ENCODE measurements at regions not wholly inside any gene's neighbourhood (a gene's known extent, or its start where the extent isn't known, plus 50 kb on each side); places are given as distances from the start of the nearest gene placed in this dataset.
"Not testable (repeated sequence)": the region's sequence is repeated elsewhere in the genome, so short reads cannot be mapped to it uniquely, and the experiment has no call there.

GRCh38 chr15:96470681-96471310 lies 140.3 kb downstream of the NR2F2 start:
- H3K4me3 ChIP-seq (ENCODE audit: insufficient read depth, low read depth, low read length) = no peak overlapping the region
- no peak for DNase-seq
- no peaks in the 10 kb centered on the region for H3K36me3 ChIP-seq (replicated peaks; ENCODE audit: control insufficient read depth, insufficient read depth, low read length)
- H3K27me3 ChIP-seq (ENCODE audit: control insufficient read depth, insufficient read depth, low read length) = no peaks in the 10 kb centered on the region

DNA sequence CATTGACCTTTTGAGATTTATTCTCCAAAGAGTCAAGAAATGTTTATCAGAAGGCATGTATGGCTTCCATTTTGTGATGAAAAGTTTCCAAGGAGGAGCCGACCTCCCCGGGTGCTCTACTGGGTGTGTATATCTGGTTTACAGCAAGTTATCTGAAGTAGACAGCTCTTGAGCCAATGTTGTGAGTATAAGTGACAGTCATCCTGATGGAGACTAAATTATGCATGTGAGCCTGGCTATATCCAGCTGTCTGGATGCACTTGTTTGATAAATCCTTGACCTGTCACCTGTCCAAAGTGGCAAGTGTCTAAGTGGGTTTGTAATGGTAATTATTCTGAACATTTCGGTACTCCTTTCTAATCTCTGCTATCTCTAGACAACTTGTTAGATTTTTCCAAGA lies 142.2 kb downstream of the NR2F2 start:
- Histone ChIP-seq H3K27me3 (ENCODE audit: control insufficient read depth, insufficient read depth, low read length) (no peaks in the 10 kb centered on the region), H3K4me3 (ENCODE audit: insufficient read depth, low read depth, low read length) (no peak overlapping the region), H3K36me3 (replicated peaks; ENCODE audit: control insufficient read depth, insufficient read depth, low read length) (no peaks in the 10 kb centered on the region)
- DNase-seq = no peak

GRCh38 chr15:96473556-96473955 lies 143.1 kb downstream of the NR2F2 start:
- H3K4me3 ChIP-seq (ENCODE audit: insufficient read depth, low read depth, low read length) = no peak overlapping the region
- no peaks in the 10 kb centered on the region for H3K36me3 ChIP-seq (replicated peaks; ENCODE audit: control insufficient read depth, insufficient read depth, low read length)
- no peaks in the 10 kb centered on the region for H3K27me3 ChIP-seq (ENCODE audit: control insufficient read depth, insufficient read depth, low read length)
- no peak for DNase-seq

DNA sequence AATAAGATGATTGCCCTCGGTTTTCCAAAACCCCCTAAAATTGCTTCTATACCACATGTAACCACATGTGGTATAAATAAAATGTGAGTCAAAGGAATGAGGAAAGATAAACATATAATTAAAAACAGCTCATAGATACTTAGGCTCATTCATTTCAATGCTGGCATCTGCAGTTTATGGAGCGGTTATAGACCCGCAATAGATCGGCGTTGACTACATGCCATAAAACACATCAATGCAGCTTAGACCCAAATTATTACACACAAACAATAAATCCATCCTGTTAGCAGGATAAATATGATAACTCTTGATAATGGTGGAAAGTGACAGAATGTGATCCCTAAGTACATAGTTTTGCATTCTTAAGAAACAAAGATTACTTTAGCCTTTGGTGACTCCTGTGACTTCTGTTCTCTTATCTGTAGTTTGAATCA lies 143.7 kb downstream of the NR2F2 start:
- Histone ChIP-seq H3K36me3 (replicated peaks; ENCODE audit: control insufficient read depth, insufficient read depth, low read length) (no peaks in the 10 kb centered on the region), H3K4me3 (ENCODE audit: insufficient read depth, low read depth, low read length) (no peak overlapping the region), H3K27me3 (ENCODE audit: control insufficient read depth, insufficient read depth, low read length) (no peaks in the 10 kb centered on the region)
- DNase-seq = no peak

- no peaks in the 10 kb centered on the region for H3K27me3 ChIP-seq (ENCODE audit: control insufficient read depth, insufficient read depth, low read length)
- H3K4me3 ChIP-seq (ENCODE audit: insufficient read depth, low read depth, low read length) = no peak overlapping the region
- DNase-seq = no peak
- H3K36me3 ChIP-seq (replicated peaks; ENCODE audit: control insufficient read depth, insufficient read depth, low read length) = no peaks in the 10 kb centered on the region
Measured at GRCh38 chr15:96477227-96477626, 146.7 kb downstream of the NR2F2 start.

GRCh38 chr15:96484412-96484811 lies 153.9 kb downstream of the NR2F2 start:
- DNase-seq; H3K36me3 ChIP-seq (replicated peaks; ENCODE audit: control insufficient read depth, insufficient read depth, low read length); H3K27me3 ChIP-seq (ENCODE audit: control insufficient read depth, insufficient read depth, low read length); H3K4me3 ChIP-seq (ENCODE audit: insufficient read depth, low read depth, low read length): not testable (repeated sequence)

DNA sequence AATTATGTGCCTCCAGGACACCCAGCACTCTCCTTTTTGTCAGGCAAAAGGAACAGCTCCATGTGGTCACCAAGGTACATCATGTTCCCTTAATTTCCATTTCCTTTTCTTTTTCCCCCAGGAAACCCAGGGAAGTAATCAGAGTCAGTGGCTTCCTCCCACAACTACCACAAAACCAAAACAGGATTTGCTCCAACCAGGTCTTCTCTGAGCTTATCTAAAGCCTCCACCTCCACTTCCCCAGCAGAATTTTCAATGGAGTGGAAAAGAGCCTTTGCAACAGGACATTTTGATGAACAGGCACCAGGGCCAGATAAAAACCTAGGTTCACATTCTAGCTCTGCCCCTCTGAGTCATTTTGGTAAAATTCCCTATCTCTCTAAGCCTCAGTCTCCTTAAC lies 154.3 kb downstream of the NR2F2 start:
- H3K36me3 ChIP-seq (replicated peaks; ENCODE audit: control insufficient read depth, insufficient read depth, low read length) = no peaks in the 10 kb centered on the region

GRCh38 chr15:96487245-96487644 lies 156.7 kb downstream of the NR2F2 start:
- Histone ChIP-seq H3K36me3 (replicated peaks; ENCODE audit: control insufficient read depth, insufficient read depth, low read length) (no peaks in the 10 kb centered on the region), H3K4me3 (ENCODE audit: insufficient read depth, low read depth, low read length) (no peak overlapping the region), H3K27me3 (ENCODE audit: control insufficient read depth, insufficient read depth, low read length) (0 out of 2 replicates have a peak, but pooled peaks cover under 1% of the 10 kb centered on the region)
- no peak for DNase-seq

More for the DNA sequence above, 154.3 kb downstream of the NR2F2 start:
- Histone ChIP-seq H3K4me3 (ENCODE audit: insufficient read depth, low read depth, low read length) (no peak overlapping the region), H3K27me3 (ENCODE audit: control insufficient read depth, insufficient read depth, low read length) (no peaks in the 10 kb centered on the region)
- DNase-seq = no peak

DNA sequence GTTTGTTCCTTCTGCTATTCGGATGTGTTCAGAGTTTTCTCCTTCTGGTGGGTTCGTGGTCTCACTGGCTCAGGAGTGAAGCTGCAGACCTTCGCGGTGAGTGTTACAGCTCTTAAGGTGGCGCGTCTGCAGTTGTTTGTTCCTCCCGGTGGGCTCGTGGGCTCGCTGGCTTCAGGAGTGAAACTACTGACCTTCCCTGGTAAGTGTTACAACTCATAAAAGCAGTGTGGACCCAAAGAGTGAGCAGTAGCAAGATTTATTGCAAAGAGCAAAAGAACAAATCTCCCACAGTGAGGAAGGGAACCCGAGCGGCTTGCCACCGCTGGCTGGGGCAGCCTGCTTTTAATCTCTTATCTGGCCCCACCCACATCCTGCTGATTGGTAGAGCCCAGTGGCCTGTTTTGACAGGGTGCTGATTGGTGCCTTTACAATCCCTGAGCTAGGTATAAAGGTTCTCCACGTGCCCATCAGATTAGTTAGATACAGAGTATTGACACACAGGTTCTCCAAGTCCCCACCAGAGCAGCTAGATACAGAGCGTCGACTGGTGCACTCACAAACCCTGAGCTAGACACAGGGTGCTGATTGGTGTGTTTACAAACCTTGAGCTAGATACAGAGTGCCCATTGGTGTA lies 160.7 kb downstream of the NR2F2 start:
- H3K36me3 ChIP-seq (replicated peaks; ENCODE audit: control insufficient read depth, insufficient read depth, low read length); H3K27me3 ChIP-seq (ENCODE audit: control insufficient read depth, insufficient read depth, low read length); DNase-seq: not testable (repeated sequence)
- 0 out of 2 replicates have a peak overlapping the region, but pooled peaks have one; percentile 53 for H3K4me3 ChIP-seq (ENCODE audit: insufficient read depth, low read depth, low read length)

DNA sequence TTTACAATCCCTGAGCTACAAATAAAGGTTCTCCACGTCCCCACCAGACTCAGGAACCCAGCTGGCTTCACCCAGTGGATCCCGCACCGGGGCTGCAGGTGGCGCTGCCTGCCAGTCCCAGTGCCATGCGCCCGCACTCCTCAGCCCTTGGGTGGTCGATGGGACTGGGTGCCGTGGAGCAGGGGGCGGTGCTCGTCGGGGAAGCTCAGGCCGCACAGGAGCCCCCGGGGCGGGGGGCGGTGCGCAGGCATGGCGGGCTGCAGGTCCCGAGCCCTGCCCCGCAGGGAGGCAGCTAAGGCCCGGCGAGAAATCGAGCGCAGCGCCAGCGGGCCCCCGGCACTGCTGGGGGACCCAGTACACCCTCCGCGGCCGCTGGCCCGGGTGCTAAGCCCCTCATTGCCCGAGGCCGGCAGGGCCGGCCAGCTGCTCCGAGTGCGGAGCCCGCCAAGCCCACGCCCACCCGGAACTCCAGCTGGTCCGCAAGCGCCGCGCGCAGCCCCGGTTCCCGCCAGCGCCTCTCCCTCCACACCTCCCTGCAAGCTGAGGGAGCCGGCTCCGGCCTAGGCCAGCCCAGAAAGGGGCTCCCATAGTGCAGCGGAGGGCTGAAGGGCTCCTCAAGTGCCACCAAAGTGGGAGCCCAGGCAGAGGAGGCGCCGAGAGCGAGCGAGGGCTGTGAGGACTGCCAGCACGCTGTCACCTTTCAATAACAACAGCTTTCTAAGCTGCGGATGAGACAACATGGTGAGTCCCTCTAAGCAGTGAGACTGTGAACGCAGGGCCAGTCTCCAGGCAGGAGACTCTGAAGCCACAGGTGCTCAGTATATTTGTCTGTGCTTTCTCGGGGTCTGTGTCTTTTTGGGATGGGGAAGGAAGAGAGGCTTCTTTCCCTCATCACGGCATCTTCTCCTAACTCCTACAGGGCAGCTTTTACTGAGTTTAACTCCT lies 161.5 kb downstream of the NR2F2 start:
- not testable (repeated sequence) for H3K36me3 ChIP-seq (replicated peaks; ENCODE audit: control insufficient read depth, insufficient read depth, low read length); H3K27me3 ChIP-seq (ENCODE audit: control insufficient read depth, insufficient read depth, low read length)
- H3K4me3 ChIP-seq (ENCODE audit: insufficient read depth, low read depth, low read length) = peak overlapping the region; percentile 53
- peak; percentile 8 for DNase-seq

- H3K4me3 ChIP-seq (ENCODE audit: insufficient read depth, low read depth, low read length) = no peak overlapping the region
- no peak for DNase-seq
- peaks cover 7% of the 10 kb centered on the region; the same call in 1 of the 2 replicates for H3K27me3 ChIP-seq (ENCODE audit: control insufficient read depth, insufficient read depth, low read length)
Measured at GRCh38 chr15:96494505-96494904, 164.0 kb downstream of the NR2F2 start.

GRCh38 chr15:96495386-96495785 lies 164.9 kb downstream of the NR2F2 start:
- no peak for DNase-seq
- H3K4me3 ChIP-seq (ENCODE audit: insufficient read depth, low read depth, low read length) = no peak overlapping the region
- peaks cover 7% of the 10 kb centered on the region; the same call in 1 of the 2 replicates for H3K27me3 ChIP-seq (ENCODE audit: control insufficient read depth, insufficient read depth, low read length)
- H3K36me3 ChIP-seq (replicated peaks; ENCODE audit: control insufficient read depth, insufficient read depth, low read length) = no peaks in the 10 kb centered on the region

More at GRCh38 chr15:96494505-96494904, 164.0 kb downstream of the NR2F2 start:
- H3K36me3 ChIP-seq (replicated peaks; ENCODE audit: control insufficient read depth, insufficient read depth, low read length) = no peaks in the 10 kb centered on the region

DNA sequence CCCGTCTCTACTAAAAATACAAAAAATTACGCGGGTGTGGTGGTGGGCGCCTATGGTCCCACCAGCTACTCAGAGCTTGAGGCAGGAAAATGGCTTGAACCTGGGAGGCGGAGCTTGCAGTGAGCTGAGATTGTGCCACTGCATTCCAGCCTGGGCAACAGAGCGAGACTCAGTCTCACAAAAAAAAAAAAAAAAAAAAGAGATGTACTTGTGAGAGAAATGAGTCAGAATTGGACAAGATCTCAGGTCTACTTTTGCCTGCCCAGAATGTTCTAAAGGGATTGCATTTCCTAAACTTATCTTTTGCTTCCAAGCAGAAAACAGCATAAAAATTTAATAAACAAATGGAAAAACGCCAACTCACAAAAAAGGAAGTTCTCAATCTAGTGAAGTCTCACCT lies 167.5 kb downstream of the NR2F2 start:
- no peaks in the 10 kb centered on the region for H3K36me3 ChIP-seq (replicated peaks; ENCODE audit: control insufficient read depth, insufficient read depth, low read length)
- H3K27me3 ChIP-seq (ENCODE audit: control insufficient read depth, insufficient read depth, low read length) = no peaks in the 10 kb centered on the region; the same call in 1 of the 2 replicates
- no peak for DNase-seq
- no peak overlapping the region for H3K4me3 ChIP-seq (ENCODE audit: insufficient read depth, low read depth, low read length)

- no peak for DNase-seq
- no peaks in the 10 kb centered on the region for H3K36me3 ChIP-seq (replicated peaks; ENCODE audit: control insufficient read depth, insufficient read depth, low read length)
- H3K4me3 ChIP-seq (ENCODE audit: insufficient read depth, low read depth, low read length) = no peak overlapping the region
- no peaks in the 10 kb centered on the region for H3K27me3 ChIP-seq (ENCODE audit: control insufficient read depth, insufficient read depth, low read length)
Measured at GRCh38 chr15:96500508-96500907, 170.0 kb downstream of the NR2F2 start.

Data from H7 (cell line).